ENCODE measurements at regions not wholly inside any gene's neighbourhood (a gene's known extent, or its start where the extent isn't known, plus 50 kb on each side); places are given as distances from the start of the nearest gene placed in this dataset.
"Not testable (repeated sequence)": the region's sequence is repeated elsewhere in the genome, so short reads cannot be mapped to it uniquely, and the experiment has no call there.

DNA sequence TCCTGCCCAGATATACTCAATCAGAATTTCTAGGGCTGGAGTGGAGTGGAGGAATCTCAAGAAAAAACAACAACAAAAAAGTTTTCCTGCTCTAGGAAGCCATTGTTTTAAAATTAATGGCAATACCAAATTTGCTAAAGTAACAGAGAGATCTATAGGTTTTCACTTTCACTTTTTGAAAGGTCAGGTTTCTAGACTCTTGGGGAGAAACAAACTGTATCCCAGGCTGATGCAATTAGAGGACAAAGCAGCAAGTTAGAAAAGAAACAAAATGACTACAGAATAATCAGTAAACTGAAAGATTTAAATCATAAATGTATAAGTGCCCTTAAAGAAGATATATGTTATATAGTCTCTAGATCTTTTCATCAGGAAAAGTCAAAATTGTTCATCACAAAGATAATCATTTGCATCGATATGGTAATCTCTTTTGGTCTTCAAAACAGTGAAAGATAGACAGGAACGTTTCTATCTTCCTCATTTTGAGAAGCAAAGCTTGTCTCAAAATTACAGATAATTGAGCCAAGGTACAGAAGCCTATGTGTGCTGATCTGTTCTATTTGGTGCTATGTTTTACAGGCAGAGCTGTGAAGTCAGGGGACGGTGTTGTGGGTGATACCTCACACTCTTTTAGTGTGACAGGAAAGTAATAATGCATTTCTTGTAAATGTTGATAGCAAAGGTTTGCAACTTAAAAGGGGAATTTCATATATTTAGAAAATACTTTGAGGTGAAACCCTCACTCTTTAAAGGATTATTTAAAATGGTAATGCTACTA, 1746.6 kb upstream of the C9orf72 start:
- no peak for DNase-seq

DNA sequence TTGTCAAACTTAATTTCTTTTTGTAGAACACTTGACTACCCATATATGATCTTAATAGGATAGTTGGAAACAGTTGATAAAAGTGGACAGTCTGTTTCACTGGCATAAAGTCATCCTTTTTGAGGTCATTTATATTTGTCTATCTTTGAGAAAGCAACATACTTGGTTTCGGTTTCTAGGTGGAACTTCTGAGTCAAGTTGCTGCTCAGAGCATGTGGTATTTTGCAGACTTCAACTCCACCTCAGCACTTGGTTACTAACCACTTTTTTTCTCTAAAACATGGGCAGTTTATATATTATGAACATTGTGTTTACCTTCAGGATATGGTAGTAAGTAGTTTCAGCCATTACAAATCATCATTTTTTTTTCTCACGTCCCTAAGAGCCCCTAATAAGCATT, 1749.0 kb upstream of the C9orf72 start:
- no peak for DNase-seq

DNA sequence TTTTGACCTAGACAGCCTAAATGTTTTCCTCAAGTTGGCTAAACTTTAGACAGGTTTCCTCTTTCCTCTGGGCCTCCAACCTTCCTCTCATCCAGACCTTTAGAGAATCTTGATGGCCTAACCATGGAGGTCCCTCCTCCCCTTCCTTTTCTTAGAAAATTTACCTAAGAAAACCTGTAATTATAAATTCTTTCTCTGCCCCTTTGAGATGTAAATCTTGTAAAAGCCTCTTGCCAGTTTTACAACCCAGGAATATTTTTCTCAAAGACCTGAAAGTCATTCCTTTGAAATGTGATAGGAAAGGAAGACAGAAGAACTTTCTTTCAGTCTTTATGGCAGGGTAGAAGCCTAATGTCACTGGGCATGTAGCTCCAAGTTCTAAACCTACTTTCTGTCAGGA, 1752.6 kb upstream of the C9orf72 start:
- DNase-seq = no peak

DNA sequence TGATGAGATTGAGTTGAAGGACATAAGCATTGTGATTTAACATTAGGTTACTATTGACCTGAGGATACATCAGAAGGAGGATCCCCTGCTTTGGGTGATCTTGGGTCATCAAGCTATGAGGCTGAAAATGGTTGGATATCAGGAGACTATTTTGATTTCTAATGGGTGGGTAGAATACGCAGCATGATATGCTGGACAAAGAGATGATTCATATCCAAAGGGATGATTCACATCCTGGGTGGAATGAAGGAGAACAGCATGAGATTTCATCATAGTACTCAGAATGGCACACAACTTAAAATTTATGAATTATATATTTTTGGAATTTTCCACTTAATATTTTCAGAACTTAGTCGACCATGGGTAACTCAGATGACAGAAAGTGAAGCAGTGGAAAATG, 1759.5 kb upstream of the C9orf72 start:
- no peak for DNase-seq

DNA sequence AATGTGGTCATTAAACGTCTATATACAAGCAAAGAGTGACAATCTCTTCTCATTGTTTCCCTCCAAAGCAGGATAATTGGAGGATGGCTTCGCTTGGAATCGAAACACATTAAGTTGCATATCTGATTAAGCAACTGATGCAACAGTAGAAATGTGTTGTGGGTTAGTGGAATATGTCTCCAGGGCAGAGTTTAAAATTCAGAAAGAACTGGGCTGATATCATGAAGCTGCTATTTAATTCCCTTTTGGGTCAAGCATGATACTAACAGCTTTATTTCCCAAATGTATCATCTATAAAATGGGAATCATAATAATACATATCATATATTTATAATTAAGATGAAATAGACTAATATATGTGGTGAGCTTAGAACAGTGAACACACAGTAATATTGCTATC, 1763.0 kb upstream of the C9orf72 start:
- DNase-seq = no peak

DNA sequence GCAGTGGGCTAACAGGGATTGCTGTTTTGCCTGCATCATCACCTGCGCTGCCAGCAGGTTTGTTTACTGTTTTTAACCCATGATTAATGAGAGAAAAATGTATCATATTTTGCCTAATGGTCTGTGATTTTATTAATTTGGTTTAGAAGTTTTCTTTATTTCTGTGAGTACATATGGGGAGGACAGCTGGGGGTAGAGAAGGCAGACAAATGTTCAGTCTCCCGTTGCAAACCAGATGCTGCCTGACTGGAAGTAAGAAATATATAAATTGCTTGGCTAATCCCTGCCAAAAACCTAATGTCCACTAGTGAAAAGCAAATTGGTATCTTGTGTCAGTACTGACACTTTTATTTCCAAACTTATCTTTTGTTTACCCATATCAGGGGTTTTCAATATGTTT, 1766.1 kb upstream of the C9orf72 start:
- no peak for DNase-seq

DNA sequence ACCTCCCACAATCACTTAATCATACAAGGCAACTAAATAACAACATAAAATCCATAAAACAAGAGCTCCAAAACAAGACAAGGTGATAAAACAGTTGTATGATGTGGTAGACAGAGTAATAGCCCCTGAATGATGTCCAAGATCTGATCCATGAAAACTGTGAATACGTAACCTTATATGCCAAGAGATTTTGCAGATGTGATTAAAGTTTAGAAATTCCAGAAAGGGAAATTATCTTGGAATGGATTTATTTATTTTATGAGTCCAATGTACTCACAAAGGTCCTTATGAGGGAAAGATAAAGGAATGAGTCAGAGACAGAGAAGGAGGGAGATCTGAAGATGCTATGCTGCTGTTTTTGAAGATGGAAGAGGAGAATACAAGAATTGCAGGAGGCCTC, 1775.7 kb upstream of the C9orf72 start:
- DNase-seq = no peak

DNA sequence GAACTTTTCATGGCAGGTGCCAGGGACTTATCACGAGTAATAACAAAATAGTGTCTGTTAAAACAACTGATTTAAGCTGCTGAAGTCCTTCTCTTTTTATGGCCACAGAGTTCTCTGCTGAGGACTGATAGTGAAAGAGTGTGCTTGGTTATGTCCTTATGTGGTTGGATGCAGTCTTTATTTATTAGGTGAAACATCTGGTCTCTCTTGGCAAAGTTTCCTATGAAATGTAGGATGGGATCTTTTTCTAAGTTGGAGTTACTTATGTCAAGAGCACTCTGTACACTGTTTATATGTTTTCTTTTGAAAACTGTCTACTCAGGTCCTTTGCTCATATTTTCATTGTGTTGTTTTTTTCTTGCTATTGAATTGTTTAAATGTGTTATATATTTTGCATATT, 1816.1 kb upstream of the C9orf72 start:
- no peak for DNase-seq

DNA sequence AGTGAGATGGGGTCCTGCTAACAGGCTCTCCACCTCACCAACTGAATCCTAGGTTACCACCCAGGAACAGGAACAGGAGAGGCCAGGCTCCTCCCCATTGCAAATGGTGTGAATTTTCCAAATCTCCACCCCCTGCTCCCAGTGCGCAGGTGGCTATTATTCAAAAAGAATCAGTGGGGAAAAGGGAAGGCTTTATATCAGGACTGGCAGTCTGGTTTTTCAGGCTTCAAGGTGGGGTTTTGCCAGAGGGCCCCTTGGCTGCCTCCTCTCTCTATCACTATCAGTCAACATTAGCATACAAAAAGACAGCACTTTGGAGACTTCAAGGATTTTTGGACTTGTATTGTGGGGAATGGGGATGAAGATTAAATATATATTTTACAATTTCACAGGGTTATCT, 1817.6 kb upstream of the C9orf72 start:
- DNase-seq = no peak

DNA sequence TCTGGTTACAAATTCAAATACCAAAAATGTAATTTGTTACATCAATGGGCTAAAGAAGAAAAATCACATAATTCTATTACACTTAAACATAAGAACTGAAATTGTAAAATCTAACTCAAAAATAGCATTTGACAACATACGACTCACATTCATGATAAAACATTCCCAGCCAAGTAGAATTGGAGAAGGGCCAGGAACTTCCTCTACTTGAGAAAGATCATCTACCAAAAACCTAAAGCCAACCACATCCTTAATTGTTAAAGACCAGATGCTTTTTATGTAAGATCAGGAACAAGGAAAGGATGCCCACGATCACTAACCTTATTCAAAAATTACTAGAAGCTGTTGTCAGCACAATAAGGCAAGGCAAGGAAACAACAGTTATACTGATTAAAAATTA, 1819.8 kb upstream of the C9orf72 start:
- no peak for DNase-seq

DNA sequence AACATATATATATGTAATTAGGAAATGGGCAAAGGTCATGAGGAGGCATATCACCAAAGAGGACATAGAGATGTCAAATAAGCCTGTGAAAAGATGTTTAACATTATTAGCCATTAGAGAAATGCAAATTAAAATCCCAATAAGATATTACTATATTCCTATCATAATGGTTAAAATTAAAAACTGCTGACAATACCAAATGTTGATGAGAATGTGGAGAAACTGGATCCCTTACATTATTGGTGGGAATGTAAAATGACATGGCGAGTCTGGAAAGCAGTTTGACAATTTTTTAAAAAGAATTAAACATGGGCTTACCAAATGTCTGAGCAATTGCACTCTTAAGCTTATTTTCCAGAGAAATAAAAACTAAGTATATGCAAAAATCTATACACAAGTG, 1821.6 kb upstream of the C9orf72 start:
- no peak for DNase-seq

DNA sequence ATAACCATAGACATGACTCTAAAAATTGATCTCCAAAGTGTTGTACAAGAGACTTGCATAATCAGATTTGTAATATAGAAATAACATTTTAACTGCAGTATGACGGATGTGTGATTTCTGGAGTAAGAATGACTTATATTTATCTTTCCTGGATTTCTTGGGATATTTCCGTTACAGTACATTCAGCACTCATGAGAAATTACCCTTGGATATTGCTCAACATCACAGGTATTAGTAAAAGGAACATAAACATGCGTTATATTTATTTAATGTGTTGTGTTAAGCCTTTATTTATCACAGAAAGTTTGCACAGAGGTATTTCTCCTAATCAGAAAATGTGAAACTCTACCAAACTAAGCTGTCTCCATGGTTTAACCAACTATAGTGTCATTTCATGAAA, 1823.9 kb upstream of the C9orf72 start:
- DNase-seq = no peak

DNA sequence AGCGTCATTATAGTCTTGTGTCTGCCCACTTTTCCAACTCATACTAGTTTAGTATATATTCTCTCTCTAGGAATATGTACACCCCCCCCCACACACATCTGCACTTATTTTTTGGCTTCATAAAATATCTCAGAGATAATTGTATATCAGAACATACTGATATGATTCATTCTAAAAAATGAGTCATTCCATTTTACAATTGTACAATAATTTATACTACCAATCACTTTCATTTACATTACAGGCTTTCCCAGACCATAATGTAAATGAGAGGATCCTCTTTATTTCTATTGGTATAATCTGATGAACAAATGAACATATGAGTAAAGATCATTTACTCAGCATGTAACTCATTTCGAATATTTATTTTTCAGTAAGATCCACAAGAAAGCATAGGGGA, 1842.9 kb upstream of the C9orf72 start:
- DNase-seq = no peak

DNA sequence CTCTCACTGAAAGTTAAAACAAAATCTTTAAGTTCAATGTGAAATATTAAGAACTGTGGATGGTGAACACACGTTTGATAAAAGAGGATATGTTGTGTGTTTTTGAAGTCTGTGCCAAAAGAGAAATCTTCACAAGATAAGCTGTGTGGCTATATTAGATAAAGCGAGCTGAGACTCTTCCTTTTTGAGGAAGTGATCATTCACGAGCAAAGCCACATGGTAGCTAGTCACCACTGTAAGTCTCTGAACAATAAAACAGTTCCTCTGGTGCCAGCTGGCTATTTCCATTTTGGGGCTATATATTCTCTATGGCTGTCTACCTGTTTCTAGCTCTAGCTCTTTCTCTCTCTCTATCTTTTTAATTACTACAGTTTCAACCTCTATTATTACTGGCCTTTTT, 1849.2 kb upstream of the C9orf72 start:
- DNase-seq = no peak

DNA sequence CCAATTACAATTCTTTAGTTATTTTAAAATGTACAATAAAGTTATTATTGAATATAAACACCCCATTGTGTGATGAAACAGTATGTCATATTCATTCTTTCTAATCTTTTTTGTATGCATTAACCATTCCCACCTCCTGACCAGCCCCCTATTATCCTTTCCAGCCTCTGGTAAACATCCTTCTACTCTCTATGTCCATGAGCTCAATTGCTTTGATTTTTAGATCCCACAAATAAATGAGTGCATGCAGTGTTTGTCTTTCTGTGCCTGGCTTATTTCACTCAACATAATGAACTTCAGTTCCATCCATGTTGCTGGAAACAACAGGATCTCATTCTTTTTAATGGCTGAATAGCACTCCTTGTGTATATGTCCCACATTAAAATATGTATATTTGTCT, 1858.9 kb upstream of the C9orf72 start:
- DNase-seq = no peak

DNA sequence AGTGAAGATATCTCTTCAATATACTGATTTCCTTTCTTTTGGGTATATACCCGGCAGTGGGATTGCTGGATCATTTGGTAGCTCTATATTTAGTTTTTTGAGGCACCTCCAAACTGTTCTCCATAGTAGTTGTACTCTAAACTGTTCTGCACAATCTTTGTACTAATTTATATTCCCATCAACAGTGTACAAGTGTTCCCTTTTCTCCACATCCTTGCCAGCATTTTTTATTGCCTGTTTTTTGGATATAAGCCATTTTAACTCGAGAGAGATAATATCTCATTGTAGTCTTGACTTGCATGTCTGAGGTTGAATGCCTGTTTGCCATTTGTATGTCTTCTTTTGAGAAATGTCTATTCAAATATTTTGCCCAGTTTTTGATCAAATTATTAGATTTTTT, 1859.4 kb upstream of the C9orf72 start:
- DNase-seq = not testable (repeated sequence)

DNA sequence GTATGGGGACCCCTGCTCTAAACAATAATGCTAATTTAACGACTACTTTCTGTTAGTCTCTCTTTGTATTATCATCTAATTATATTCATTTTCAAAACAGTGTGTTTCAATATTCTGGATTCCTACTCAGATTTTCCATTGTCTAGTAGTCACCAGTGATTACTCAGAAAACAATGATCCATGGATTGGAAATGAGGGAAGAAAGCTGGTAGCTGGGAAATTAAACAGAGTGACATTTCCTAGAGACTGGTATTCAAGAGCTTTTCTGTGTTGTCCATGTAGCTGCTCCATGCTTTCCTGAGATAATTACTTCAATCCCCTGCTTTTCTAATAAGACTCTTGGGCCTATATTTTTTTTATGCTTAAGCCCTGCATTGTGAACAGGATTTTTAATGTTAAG, 1862.1 kb upstream of the C9orf72 start:
- DNase-seq = no peak

DNA sequence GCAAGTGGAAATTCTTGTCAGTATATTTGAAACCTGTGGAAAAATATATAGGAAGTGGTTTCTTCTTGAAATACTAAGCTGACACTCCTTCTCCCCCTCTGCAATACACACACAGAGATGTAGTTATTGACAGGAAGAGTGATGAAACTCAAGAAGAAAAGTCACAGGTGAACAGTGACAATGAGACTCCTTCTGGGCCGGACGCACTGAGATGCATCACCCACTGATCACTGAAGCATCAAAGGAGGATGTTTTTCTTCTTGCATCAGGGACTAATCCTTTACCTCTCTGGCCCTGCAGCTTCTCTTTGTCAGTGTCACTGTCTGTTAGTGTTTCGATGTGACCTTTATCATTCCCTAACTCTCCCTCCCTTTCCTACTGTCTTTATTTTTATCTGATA, 1864.2 kb upstream of the C9orf72 start:
- no peak for DNase-seq

DNA sequence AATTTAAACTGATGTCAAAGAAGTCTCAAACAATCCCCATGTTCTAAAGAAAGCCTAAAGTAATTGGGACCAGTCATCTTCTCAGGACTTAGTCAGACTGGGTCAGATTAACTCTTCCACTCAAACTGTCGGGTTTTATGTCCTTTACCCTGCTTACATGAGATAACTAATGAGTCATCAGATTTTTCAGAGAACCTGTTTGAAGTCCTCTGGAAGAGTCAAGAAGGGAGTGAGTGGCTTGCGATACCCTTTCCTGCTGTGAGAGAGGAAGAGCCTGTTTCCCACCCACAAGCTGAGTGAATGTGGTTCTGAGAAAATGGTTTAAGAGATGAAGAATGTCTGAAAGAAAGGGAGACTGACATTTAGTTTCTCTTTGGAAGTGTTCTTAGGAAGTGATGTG, 1866.7 kb upstream of the C9orf72 start:
- no peak for DNase-seq

DNA sequence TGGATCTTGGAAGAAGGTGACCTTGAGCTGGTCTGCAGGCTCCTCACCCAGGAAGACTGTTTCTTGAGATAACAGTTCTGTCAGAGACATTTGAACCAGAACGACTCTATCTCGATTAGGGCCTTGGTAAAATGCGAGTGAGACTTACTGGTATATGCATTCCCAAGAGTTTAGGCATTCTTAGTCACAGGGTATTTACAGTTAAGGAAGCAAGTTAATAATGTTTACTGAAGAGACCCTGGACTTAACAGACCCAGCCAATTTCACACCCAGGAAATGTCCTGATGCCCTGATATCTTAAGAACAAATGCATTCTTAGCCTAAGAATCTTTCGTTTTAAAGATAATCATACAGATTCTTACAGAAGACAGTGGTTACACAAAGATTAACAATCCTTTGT, 1867.2 kb upstream of the C9orf72 start:
- no peak for DNase-seq

DNA sequence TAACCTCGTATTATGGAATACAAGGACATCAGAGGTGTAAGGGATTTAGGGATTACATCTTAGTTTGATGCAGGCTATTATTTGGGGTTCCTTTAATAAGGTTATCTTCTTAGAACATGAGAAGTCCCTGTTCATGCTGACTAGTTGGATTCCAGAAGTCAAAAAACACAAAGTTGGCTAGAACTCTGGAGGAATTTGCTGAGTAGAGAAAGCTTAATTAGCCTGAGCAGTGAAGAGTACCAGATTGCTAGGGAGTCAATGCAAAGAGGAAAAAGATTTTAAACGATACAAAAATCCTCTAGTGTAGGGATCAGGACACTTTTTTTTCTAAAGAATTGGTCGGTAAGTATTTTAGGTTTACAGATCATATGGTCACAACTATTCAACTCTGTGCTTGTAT, 1872.5 kb upstream of the C9orf72 start:
- DNase-seq = no peak

DNA sequence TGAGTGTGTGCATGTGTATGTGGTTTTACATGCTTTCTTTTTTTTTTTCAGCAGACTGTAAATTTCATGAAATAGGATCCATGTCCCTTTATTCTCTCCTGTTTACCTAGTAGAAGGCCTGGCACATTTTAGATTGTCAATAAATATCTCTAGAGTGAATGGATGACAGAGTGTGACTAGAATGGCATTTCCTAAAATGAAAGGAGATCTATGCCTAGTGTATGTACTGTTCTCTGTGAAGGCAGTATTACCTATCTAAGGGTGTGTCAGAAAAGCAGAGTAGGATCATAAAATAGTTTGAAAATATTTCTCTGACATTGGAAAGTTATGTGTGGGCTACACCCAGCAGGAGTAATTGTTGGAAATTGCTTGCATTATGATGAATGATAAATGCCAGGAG, 1876.0 kb upstream of the C9orf72 start:
- no peak for DNase-seq

DNA sequence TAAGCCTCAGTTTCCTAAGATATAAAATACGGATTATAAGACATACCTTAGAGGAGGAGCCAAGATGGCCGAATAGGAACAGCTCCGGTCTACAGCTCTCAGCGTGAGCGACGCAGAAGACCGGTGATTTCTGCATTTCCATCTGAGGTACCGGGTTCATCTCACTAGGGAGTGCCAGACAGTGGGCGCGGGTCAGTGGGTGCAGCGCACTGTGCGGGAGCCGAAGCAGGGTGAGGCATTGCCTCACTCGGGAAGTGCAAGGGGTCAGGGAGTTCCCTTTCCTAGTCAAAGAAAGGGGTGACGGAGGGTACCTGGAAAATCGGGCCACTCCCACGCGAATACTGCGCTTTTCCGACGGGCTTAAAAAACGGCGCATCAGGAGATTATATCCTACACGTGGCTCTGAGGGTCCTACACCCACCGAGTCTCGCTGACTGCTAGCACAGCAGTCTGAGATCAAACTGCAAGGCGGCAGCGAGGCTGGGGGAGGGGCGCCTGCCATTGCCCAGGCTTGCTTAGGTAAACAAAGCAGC, 1877.1 kb upstream of the C9orf72 start:
- not testable (repeated sequence) for DNase-seq

DNA sequence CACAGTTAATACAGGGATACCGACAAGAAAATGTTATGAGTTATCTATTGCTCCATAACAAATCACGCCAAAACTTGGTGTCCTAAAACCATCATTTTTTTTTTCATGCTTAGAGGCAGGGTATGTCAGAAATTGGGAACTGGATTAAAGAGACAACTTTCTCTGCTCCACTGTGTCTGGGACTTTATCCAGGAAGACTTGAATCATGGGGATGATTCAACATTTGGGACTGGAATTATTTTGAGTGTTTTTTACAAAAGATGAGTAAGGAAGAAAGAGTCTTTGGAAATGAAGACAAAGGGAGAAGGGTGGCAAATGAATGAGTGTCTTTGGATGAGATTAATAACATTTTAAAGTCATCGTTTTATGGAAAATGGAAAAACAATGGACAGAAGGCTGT, 1883.7 kb upstream of the C9orf72 start:
- DNase-seq = no peak

DNA sequence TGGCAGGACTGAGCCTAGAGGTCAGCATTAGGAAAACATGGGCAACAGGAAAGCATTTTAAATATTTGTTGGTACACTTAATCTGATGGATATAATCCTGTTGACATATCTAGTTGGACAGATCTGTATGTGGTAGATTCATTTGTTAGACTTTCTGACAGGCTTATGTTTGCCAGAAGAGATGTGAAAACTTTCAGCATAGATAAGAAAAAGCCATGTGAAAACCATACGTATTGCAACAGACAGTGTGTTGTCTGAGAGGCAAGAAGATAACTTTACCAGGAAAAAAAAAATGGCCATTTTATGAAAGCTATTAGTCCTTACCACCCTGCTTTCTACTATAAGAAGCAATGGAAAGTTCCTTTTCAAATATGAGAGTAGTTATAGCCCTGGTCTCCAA, 1902.2 kb upstream of the C9orf72 start:
- DNase-seq = no peak
